ENCODE measurements at regions not wholly inside any gene's neighbourhood (a gene's known extent, or its start where the extent isn't known, plus 50 kb on each side); places are given as distances from the start of the nearest gene placed in this dataset.

GRCh38 chr7:17178545-17178944, 119.9 kb upstream of the AHR start:
- no peak for DNase-seq (ENCODE audit: low spot score)

- DNase-seq (ENCODE audit: low spot score): no peak
These were observed 117.0 kb upstream of the AHR start for GRCh38 chr7:17181482-17181881.

GRCh38 chr7:17183630-17184328, 114.7 kb upstream of the AHR start:
- no peak for DNase-seq (ENCODE audit: low spot score)

GRCh38 chr7:17184805-17185689, 113.4 kb upstream of the AHR start:
- no peak for DNase-seq (ENCODE audit: low spot score)

- DNase-seq (ENCODE audit: low spot score): no peak
These were observed 112.8 kb upstream of the AHR start for GRCh38 chr7:17185690-17186070.

- DNase-seq (ENCODE audit: low spot score): no peak
These were observed 111.5 kb upstream of the AHR start for GRCh38 chr7:17186745-17187530.

- DNase-seq (ENCODE audit: low spot score): no peak
These were observed 103.8 kb upstream of the AHR start for GRCh38 chr7:17194656-17195055.

- DNase-seq (ENCODE audit: low spot score): no peak
These were observed 102.9 kb upstream of the AHR start for GRCh38 chr7:17195576-17195975.

- no peak for DNase-seq (ENCODE audit: low spot score)
These were observed 92.5 kb upstream of the AHR start for GRCh38 chr7:17205910-17206309.

- DNase-seq (ENCODE audit: low spot score): no peak
These were observed 92.0 kb upstream of the AHR start for GRCh38 chr7:17206349-17206905.

GRCh38 chr7:17207220-17207619, 91.2 kb upstream of the AHR start:
- peak; percentile 3 for DNase-seq (ENCODE audit: low spot score)

- no peak for DNase-seq (ENCODE audit: low spot score)
These were observed 89.4 kb upstream of the AHR start for GRCh38 chr7:17209101-17209500.

- DNase-seq (ENCODE audit: low spot score): no peak
These were observed 87.1 kb upstream of the AHR start for GRCh38 chr7:17211307-17211836.

GRCh38 chr7:17212188-17212587, 86.3 kb upstream of the AHR start:
- DNase-seq (ENCODE audit: low spot score): no peak

GRCh38 chr7:17227766-17228490, 70.5 kb upstream of the AHR start:
- no peak for DNase-seq (ENCODE audit: low spot score)

- DNase-seq (ENCODE audit: low spot score): no peak
These were observed 69.2 kb upstream of the AHR start for GRCh38 chr7:17229228-17229627.

- no peak for DNase-seq (ENCODE audit: low spot score)
These were observed 68.2 kb upstream of the AHR start for GRCh38 chr7:17230099-17230807.

- DNase-seq (ENCODE audit: low spot score): no peak
These were observed 64.8 kb upstream of the AHR start for GRCh38 chr7:17233603-17234002.

- no peak for DNase-seq (ENCODE audit: low spot score)
These were observed 64.4 kb upstream of the AHR start for GRCh38 chr7:17234030-17234397.

- peak; percentile 41 for DNase-seq (ENCODE audit: low spot score)
These were observed 63.9 kb upstream of the AHR start for GRCh38 chr7:17234398-17235031.

Data from hepatic stellate cell (primary cell).